SK-N-SH (cell line): ENCODE measurements at regions not wholly inside any gene's neighbourhood (a gene's known extent, or its start where the extent isn't known, plus 50 kb on each side); places are given as distances from the start of the nearest gene placed in this dataset.

Experiments used
- CTCF ChIA-PET: fragments of 300-600, 350-600 bp; formaldehyde crosslinking; extraction: SDS; loops from one replicate; lab custom pipeline; 2021; lab: Yijun Ruan, JAX
- POLR2A ChIA-PET: fragments of 350-600 bp; sonication (Branson Sonifier 250); formaldehyde crosslinking; extraction: SDS; loops from one replicate; lab custom pipeline; 2020; ENCODE audit warnings: antibody characterized with exemption, inconsistent platforms; lab: Yijun Ruan, JAX
- DNase-seq: peaks from one replicate; pipeline ENCODE4 v3.0.0; 2012
- H2AFZ ChIP-seq: fragments of 200-600 bp; sonication (generic); 2 replicates; pipeline ENCODE4 v1.8.1; 2016; ENCODE audit warnings: antibody characterized with exemption, mild to moderate bottlenecking, low read depth
- H3F3A ChIP-seq: fragments of 200-600 bp; sonication (generic); replicated peaks from 2 replicates; pipeline ENCODE3; 2016; ENCODE audit warnings: antibody characterized with exemption, mild to moderate bottlenecking; ENCODE audit not compliant: insufficient read depth
- H3K27ac ChIP-seq, 2 experiments: fragments of 200-500 bp in 1 of 2; fragments of 200-600 bp in 1 of 2; sonication (Bioruptor generic) in 1 of 2; sonication (generic), shearing (Covaris generic) in 1 of 2; 2 replicates each; pipeline versions ENCODE4 v1.5.1 to v1.6.1; 2014 to 2016; ENCODE audit warnings: low read depth in 2 of 2, inconsistent platforms in 1 of 2, low read length in 1 of 2, mild to moderate bottlenecking in 1 of 2, mixed read lengths in 1 of 2
- H3K27me3 ChIP-seq: fragments of 200-600 bp; sonication (generic), shearing (Covaris generic); 2 replicates; pipeline ENCODE4 v1.6.1; 2016; ENCODE audit warnings: mixed run types; ENCODE audit not compliant: insufficient read depth
- H3K36me3 ChIP-seq, 2 experiments: fragments of 200-500 bp in 1 of 2; fragments of 200-600 bp in 1 of 2; sonication (Bioruptor generic) in 1 of 2; sonication (generic) in 1 of 2; replicated peaks in 1 of 2; 2 replicates each; pipeline versions ENCODE3 to v1.5.1; 2014 to 2016; ENCODE audit warnings: low read length in 1 of 2, mild to moderate bottlenecking in 1 of 2; ENCODE audit not compliant: insufficient read depth in 2 of 2, control insufficient read depth in 1 of 2
- H3K4me1 ChIP-seq, 2 experiments: fragments of 200-500 bp in 1 of 2; fragments of 200-600 bp in 1 of 2; sonication (Bioruptor generic) in 1 of 2; sonication (generic), shearing (Covaris generic) in 1 of 2; 2 replicates each; pipeline versions ENCODE4 v1.5.1 to v1.6.1; 2014 to 2016; ENCODE audit warnings: low read depth in 1 of 2, low read length in 1 of 2, mixed run types in 1 of 2; ENCODE audit not compliant: insufficient read depth in 2 of 2, control insufficient read depth in 1 of 2
- H3K4me2 ChIP-seq: fragments of 200-600 bp; sonication (generic), shearing (Covaris generic); 2 replicates; pipeline ENCODE4 v1.6.1; 2017; ENCODE audit warnings: mixed run types
- H3K4me3 ChIP-seq, 2 experiments: fragments of 200-500 bp in 1 of 2; fragments of 200-600 bp in 1 of 2; sonication (Bioruptor generic) in 1 of 2; sonication (generic), shearing (Covaris generic) in 1 of 2; 2 replicates each; pipeline versions ENCODE4 v1.5.1 to v1.8.1; 2014 to 2016; ENCODE audit warnings: low read depth in 2 of 2, inconsistent platforms in 1 of 2, low read length in 1 of 2, mild to moderate bottlenecking in 1 of 2, mixed read lengths in 1 of 2, moderate library complexity in 1 of 2
- H3K79me2 ChIP-seq: fragments of 200-600 bp; sonication (generic); 2 replicates; pipeline ENCODE4 v1.8.1; 2017; ENCODE audit warnings: mild to moderate bottlenecking; ENCODE audit not compliant: insufficient read depth
- H3K9ac ChIP-seq: fragments of 200-600 bp; sonication (generic); 2 replicates; pipeline ENCODE4 v1.6.1; 2017; ENCODE audit warnings: mixed run types
- H3K9me2 ChIP-seq: fragments of 200-600 bp; sonication (generic); 2 replicates; pipeline ENCODE4 v1.6.1; 2017; ENCODE audit warnings: mixed run types
- H3K9me3 ChIP-seq: fragments of 200-600 bp; sonication (generic); 2 replicates; pipeline ENCODE4 v1.6.1; 2017; ENCODE audit warnings: mixed run types, mild to moderate bottlenecking, moderate library complexity
- H4K20me1 ChIP-seq: fragments of 200-600 bp; sonication (generic); 2 replicates; pipeline ENCODE4 v1.6.1; 2017; ENCODE audit warnings: mild to moderate bottlenecking, mixed run types; ENCODE audit not compliant: insufficient read depth
- CHD2 ChIP-seq: fragments of 150-350 bp; IDR thresholded peaks from 2 replicates; pipeline ENCODE4 v1.6.1; 2018; ENCODE audit warnings: low read length; ENCODE audit not compliant: partially characterized antibody
- CTCF ChIP-seq: fragments of 200-600 bp; sonication (generic); IDR thresholded peaks from 2 replicates; pipeline ENCODE4 v1.6.1; 2017; ENCODE audit warnings: antibody characterized with exemption, mild to moderate bottlenecking, moderate library complexity
- ELF1 ChIP-seq: IDR thresholded peaks from 2 replicates; pipeline ENCODE4 v1.4.0; 2012
- EP300 ChIP-seq, 2 experiments: IDR thresholded peaks; 2 replicates each; pipeline versions ENCODE4 v1.4.0 to v1.6.1; 2012; ENCODE audit warnings: borderline replicate concordance in 1 of 2, low read depth in 1 of 2, low read length in 1 of 2
- GABPA ChIP-seq: IDR thresholded peaks from 2 replicates; pipeline ENCODE4 v1.4.0; 2012; ENCODE audit warnings: low read depth, mild to moderate bottlenecking
- GATA2 ChIP-seq: sonication (generic); formaldehyde crosslinking; IDR thresholded peaks from 2 replicates; pipeline ENCODE4 v1.5.0; 2020; ENCODE audit warnings: mild to moderate bottlenecking, missing genetic modification reagents
- IRF3 ChIP-seq: fragments of 150-350 bp; IDR thresholded peaks from 2 replicates; pipeline ENCODE4 v1.6.1; 2016; ENCODE audit warnings: mild to moderate bottlenecking, low read depth, low read length
- JUND ChIP-seq: IDR thresholded peaks from 2 replicates; pipeline ENCODE4 v1.4.0; 2012
- MAX ChIP-seq: IDR thresholded peaks from 2 replicates; pipeline ENCODE4 v1.4.0; 2012; ENCODE audit warnings: low read depth
- MEF2A ChIP-seq: IDR thresholded peaks from 2 replicates; pipeline ENCODE4 v1.4.0; 2012; ENCODE audit warnings: low read depth, borderline replicate concordance
- NFIC ChIP-seq: IDR thresholded peaks from 2 replicates; pipeline ENCODE4 v1.4.0; 2012; ENCODE audit warnings: borderline replicate concordance
- NRF1 ChIP-seq: IDR thresholded peaks from 2 replicates; pipeline ENCODE4 v1.6.1; 2012; ENCODE audit warnings: low read depth, mild to moderate bottlenecking, low read length
- PBX3 ChIP-seq: IDR thresholded peaks from 2 replicates; pipeline ENCODE4; 2012
- RXRA ChIP-seq: IDR thresholded peaks from 2 replicates; pipeline ENCODE4 v1.4.0; 2012; ENCODE audit warnings: low read depth, mild to moderate bottlenecking, borderline replicate concordance
- SIN3A ChIP-seq: IDR thresholded peaks from 2 replicates; pipeline ENCODE4 v1.6.1; 2012; ENCODE audit warnings: low read depth, mild to moderate bottlenecking, low read length, moderate library complexity, borderline replicate concordance
- SMC3 ChIP-seq: IDR thresholded peaks from 2 replicates; pipeline ENCODE4 v1.6.1; 2012; ENCODE audit warnings: low read depth, low read length, improper control_type of control experiment
- TCF12 ChIP-seq: IDR thresholded peaks from 2 replicates; pipeline ENCODE4 v1.4.0; 2012
- TEAD4 ChIP-seq: IDR thresholded peaks from 2 replicates; pipeline ENCODE4 v1.4.0; 2012; ENCODE audit warnings: mild to moderate bottlenecking, borderline replicate concordance; ENCODE audit not compliant: insufficient read depth
- USF1 ChIP-seq: IDR thresholded peaks from 2 replicates; pipeline ENCODE4 v1.4.0; 2012; ENCODE audit warnings: low read depth, borderline replicate concordance
- USF2 ChIP-seq: fragments of 150-350 bp; IDR thresholded peaks from 2 replicates; pipeline ENCODE4 v1.6.1; 2017; ENCODE audit warnings: antibody characterized with exemption, low read length, low read depth, borderline replicate concordance
- YY1 ChIP-seq: IDR thresholded peaks from 2 replicates; pipeline ENCODE4 v1.4.0; 2012; ENCODE audit warnings: low read depth, mild to moderate bottlenecking
- WGBS: methylation state at CpG from one replicate; pipeline ENCODE4 v1.1.6; 2017; ENCODE audit warnings: low lambda C conversion rate; 5-methylcytosine and 5-hydroxymethylcytosine counted together

- TF ChIP-seq GATA2 (CRISPR knock-in tag), result no peak
- TF ChIP-seq MEF2A, result no peak
- no peak for TF ChIP-seq GABPA
- TF ChIP-seq CHD2, result no peak
- TF ChIP-seq JUND, result no peak
- no peak for TF ChIP-seq MAX
- TF ChIP-seq EP300 (IDR thresholded peaks at IDR 0.05; ENCODE audit: borderline replicate concordance in 1 of 2, low read depth in 1 of 2, low read length in 1 of 2), result no peak
- no peak for TF ChIP-seq YY1
- TF ChIP-seq USF1, result no peak
- no peak overlapping the region for H3K27ac ChIP-seq
- H3K9ac ChIP-seq, result no peak overlapping the region
- H3K4me2 ChIP-seq, result no peak overlapping the region
- WGBS, result 94% methylated on average over 1 of the region's 1 CpG
- no peak for DNase-seq
- no peaks in the 10 kb centered on the region for H3K9me2 ChIP-seq
- POLR2A ChIA-PET, result no interaction called here
- no peaks in the 10 kb centered on the region for H3K27me3 ChIP-seq
- H3K79me2 ChIP-seq, result no peaks in the 10 kb centered on the region
- no peak overlapping the region for H3K4me3 ChIP-seq
- peaks cover 4% of the 10 kb centered on the region for H3F3A ChIP-seq
- no peaks in the 10 kb centered on the region for H4K20me1 ChIP-seq
- no peaks in the 10 kb centered on the region for H3K36me3 ChIP-seq
- no peaks in the 10 kb centered on the region; a peak in 2 of 4 replicates for H3K4me1 ChIP-seq
- no peaks in the 10 kb centered on the region for H3K9me3 ChIP-seq
- no peak overlapping the region for H2AFZ ChIP-seq
- CTCF ChIA-PET, result interaction anchor here (0.8 to 1.1 kb wide), 3 partner anchors 9 to 456 kb away, joined by 3 to 4 read pairs (median 3); no protein-coding TSS in a partner anchor
These were observed 295.1 kb upstream of the ATP2B1 start for GRCh38 chr12:90003688-90004087.

GRCh38 chr12:90000721-90001120, 292.1 kb upstream of the ATP2B1 start:
- peaks cover 4% of the 10 kb centered on the region for H3F3A ChIP-seq
- ChIA-PET POLR2A (no interaction called here), CTCF (no interaction called here)
- no peaks in the 10 kb centered on the region for H3K9me2 ChIP-seq
- H3K4me1 ChIP-seq, result no peaks in the 10 kb centered on the region; a peak in 2 of 4 replicates
- no peak overlapping the region for H3K9ac ChIP-seq
- H3K79me2 ChIP-seq, result no peaks in the 10 kb centered on the region
- no peaks in the 10 kb centered on the region for H4K20me1 ChIP-seq
- DNase-seq, result no peak
- no peak overlapping the region for H2AFZ ChIP-seq
- no peak overlapping the region for H3K4me2 ChIP-seq
- no peaks in the 10 kb centered on the region for H3K36me3 ChIP-seq
- H3K27ac ChIP-seq, result no peak overlapping the region
- H3K9me3 ChIP-seq, result no peaks in the 10 kb centered on the region
- H3K4me3 ChIP-seq, result no peak overlapping the region
- no peaks in the 10 kb centered on the region for H3K27me3 ChIP-seq
- WGBS, result 89% methylated on average over 3 of the region's 3 CpGs
- TF ChIP-seq ELF1, result no peak
- no peak for TF ChIP-seq CHD2
- TF ChIP-seq TCF12, result no peak
- no peak for TF ChIP-seq EP300 (IDR thresholded peaks at IDR 0.05; ENCODE audit: borderline replicate concordance in 1 of 2, low read depth in 1 of 2, low read length in 1 of 2)
- TF ChIP-seq GATA2 (CRISPR knock-in tag), result no peak
- TF ChIP-seq TEAD4, result no peak
- TF ChIP-seq PBX3, result no peak
- no peak for TF ChIP-seq RXRA
- no peak for TF ChIP-seq CTCF
- TF ChIP-seq SIN3A, result no peak
- no peak for TF ChIP-seq NFIC
- no peak for TF ChIP-seq SMC3
- no peak for TF ChIP-seq MAX
- no peak for TF ChIP-seq IRF3
- no peak for TF ChIP-seq NRF1
- no peak for TF ChIP-seq USF2
